Inflammatory macrophage treated with lipopolysaccharide for 1 hour (primary cell): ENCODE measurements at regions not wholly inside any gene's neighbourhood (a gene's known extent, or its start where the extent isn't known, plus 50 kb on each side); places are given as distances from the start of the nearest gene placed in this dataset.

Source experiments
- DNase-seq, 2 donors: peaks; one replicate each; pipeline ENCODE4 v3.0.0-alpha.2; 2020 to 2022

GRCh38 chr10:130847170-130847569 is 464.4 kb downstream of the TCERG1L start:
- DNase-seq = no peak

DNA sequence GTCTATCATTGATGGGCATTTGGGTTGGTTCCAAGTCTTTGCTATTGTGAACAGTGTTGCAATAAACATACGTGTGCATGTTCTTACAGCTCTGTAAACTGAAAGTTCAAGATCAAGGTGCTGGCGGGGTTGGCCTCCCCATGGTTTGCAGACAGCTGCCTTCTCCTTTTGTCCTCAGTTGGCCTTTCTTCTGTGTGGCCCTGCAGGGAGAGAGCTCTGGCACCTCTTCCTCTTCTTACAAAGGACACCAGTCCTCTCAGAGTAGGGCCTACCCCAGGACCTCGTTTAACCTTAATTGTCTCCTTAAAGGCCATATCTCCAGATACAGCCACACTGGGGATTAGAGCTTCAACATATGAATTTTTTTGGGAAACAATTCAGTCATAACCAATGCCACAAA is 462.7 kb downstream of the TCERG1L start:
- no peak for DNase-seq

DNA sequence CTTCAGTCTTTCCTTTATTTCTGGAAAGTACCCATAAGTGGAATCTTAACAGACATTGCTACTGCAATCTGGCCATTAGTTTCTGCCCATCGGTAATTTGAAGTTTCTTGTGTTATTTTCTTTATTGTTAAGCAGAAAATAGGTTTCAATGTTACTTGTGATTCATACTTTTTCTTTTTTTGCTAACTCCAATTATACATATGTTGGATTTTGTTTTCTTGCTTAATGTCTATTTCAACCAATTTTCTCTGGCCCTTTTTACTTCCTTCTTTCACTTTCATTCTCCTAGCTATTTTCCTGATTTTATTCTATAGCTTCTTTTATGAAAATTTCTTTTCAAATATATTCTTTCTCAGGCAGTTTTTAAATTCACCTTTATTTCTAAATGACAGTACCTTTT is 457.4 kb downstream of the TCERG1L start:
- no peak for DNase-seq

GRCh38 chr10:130857631-130858295 is 453.8 kb downstream of the TCERG1L start:
- no peak for DNase-seq

- DNase-seq = no peak
Observed at GRCh38 chr10:130858626-130859025, 452.9 kb downstream of the TCERG1L start.

DNA sequence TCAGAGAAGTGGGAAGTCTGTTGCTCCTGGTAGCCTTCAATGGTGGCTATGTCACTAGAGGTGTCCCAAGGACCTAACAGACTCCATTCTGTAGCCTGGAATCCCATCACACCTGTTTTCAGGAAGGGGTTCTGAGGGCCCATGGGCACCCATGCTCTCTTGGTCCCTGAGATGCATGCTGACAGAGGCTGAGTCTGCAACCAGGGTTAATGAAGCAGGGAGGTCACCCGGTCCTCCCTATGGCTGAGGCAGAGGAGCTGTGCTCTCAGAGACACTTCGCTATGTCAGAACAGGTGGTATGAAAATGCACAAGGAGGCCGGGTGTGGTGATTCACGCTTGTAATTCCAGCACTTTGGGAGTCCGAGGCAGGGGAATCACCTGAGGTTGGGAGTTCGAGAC is 452.1 kb downstream of the TCERG1L start:
- no peak for DNase-seq

DNA sequence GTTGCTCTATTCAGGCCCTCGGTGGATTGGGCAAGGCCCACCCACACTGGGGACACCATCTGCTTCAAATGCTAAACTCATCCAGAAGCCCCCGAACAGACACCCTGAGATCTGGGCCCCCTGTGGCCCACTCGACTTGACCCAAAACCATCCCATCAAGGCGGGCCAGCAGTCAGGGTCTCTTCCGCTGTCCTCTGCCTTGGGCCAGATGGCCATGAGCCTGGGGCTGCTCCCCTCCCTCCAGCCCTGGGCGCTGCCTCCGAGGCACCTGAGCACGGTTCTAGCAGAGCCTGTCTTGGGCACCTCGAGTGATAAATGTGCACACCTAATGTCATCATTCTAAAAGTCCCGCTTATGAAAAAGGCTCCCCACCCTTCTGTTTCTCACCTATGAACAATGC is 449.4 kb downstream of the TCERG1L start:
- DNase-seq = no peak

DNA sequence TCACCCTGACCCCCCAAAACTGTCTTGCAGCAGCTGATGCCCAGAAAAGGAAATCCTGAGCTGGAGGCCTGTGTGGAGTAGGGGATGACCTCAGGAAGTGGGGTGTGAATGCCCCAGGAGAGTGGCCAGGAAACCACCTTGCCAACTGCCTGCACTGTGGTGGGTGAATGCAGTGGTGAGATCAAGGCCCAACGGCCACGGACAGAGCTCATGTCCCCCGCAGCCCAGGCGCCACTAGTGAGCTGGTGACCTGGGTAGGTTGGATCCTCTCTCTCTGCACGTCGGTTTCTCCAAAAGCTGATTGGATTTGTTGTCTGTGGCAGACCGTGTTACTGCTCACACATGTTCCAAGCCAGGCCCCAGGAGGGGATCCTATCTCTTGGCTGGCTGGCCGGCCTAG is 448.9 kb downstream of the TCERG1L start:
- no peak for DNase-seq

DNA sequence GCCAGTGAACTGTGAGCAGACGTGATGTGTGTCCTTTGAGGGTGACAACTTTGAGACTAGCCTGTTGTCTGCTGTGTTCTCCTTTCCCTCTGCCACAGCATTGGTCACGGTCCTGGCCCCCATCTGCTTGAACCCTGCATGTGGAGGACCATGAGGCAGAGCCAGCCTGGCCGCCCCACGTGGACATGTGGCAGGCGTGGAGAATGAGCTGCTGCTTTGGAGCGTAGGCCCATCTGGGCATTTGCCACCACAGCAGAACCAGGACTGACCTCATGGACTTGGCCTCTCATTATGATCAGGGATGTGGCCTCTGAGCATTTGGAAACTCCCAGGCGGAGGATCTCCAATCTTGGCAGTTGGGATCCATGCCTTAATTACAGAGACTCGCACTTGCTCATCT is 448.5 kb downstream of the TCERG1L start:
- DNase-seq = no peak

DNA sequence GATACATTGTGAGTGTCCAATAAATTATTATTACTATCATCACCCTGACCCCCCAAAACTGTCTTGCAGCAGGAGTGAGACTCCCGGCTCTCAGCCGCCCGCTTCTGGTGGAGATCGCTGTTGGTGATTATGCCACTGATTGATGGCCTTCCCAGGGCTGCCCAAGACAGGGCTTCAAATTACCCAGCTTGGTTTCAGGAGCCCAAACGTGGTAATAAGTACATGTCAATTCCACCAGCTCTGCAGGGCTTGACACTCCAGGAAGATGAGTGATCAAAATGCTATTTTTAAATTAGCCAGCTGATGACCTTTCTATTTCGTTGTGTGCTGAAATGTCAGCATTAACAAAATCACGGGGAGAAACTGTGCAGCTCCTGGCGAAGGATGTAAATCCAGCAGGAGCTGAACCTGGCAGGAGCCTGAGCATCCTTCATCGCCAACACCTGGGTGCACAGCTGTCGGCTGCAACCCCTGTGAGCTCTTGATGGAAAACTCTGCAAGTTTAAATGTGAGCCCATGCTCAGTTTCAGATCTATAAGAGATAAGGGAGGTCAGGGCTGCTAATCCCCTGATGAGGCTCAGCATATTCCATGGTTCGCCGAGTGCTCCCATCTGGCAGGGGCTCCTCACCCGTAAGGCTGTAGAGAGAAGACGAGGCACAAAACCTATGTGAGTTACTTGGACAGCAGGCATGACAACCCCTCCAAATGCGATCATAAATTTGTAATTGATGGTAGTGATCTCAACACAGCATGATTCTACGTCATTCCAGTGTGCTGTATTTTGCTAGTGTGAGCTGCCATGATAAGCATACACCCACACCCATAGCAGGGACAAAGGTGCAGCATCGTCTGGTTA is 446.3 kb downstream of the TCERG1L start:
- DNase-seq = no peak

GRCh38 chr10:130866857-130867256 is 444.7 kb downstream of the TCERG1L start:
- no peak for DNase-seq

GRCh38 chr10:130867446-130868194 is 443.9 kb downstream of the TCERG1L start:
- DNase-seq = no peak

DNA sequence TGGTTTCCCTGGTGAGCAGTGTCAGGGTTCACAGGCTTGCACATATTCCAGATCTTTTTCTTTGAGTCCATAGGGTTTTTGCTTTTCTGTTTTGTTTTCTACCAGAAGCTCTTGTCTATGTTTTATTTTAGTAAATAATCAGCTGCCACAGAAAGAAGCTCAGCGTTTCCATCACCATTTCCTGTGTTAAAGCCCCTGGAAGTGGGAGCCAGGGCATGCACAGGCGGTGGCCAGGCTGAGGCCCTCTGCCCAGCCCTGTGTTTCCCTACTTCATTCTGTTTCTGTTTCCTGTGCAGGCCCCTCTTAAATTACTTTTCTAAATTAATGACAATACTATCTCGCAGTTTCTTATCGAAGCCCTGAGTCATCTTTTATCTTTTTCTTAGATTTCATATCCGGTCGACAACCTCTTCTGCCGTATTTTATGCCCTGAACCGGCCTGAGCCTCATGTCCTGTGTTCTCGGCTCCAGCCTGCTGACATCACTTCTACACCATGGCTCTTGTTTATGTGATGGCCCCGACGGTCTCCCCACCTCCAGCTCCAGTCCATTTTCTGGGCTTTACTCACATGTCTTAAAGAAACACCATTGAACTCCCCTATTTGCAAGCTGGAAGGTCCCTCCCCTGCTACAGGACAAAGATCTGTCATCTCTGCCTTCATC is 442.2 kb downstream of the TCERG1L start:
- DNase-seq = no peak

- no peak for DNase-seq
Observed at GRCh38 chr10:130871406-130871805, 440.1 kb downstream of the TCERG1L start.

DNA sequence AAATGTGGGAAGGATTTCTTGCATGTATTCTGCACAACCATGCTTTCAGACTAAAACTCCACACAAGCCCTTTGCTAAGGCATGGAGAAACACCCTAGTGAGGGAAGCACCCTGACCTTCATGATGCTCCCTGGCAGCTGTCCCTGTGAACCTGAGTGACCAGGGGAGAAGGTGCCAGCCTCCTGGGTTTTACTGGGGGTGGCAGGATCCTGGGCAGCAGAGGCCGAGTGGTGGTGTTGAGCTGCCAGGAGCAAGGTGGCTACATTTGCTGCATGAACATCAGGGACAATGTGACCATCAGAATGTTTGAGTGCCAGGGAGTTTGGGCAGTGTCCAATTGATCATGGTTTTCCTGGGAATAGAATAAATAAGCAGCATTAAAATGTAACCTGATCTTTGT is 437.9 kb downstream of the TCERG1L start:
- DNase-seq = no peak

DNA sequence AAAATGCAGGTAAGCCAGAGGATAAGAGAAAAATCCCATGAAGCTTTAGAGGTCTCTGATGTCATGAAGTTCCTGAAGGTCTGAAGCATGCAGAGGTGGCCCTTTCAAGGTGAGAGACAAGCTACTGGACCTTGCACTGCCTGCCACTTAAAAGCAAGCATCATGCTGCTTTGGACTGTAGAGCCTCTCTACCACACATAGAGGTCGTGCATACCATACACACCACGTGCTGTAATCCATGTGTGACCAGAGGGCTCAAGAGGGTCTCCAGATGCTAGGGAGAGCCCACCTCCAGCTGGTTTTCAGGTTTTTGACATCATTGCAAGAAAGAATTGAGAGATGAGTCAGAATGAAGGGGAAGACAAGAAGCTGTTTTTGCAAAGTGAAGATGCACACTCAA is 436.4 kb downstream of the TCERG1L start:
- DNase-seq = no peak

GRCh38 chr10:130875897-130876472 is 435.5 kb downstream of the TCERG1L start:
- no peak for DNase-seq

- DNase-seq = no peak
Observed at GRCh38 chr10:130877126-130877525, 434.4 kb downstream of the TCERG1L start.

- DNase-seq = no peak
Observed at GRCh38 chr10:130878131-130878530, 433.4 kb downstream of the TCERG1L start.

GRCh38 chr10:130882906-130883305 is 428.6 kb downstream of the TCERG1L start:
- DNase-seq = no peak

GRCh38 chr10:130884456-130884855 is 427.1 kb downstream of the TCERG1L start:
- DNase-seq = no peak

DNA sequence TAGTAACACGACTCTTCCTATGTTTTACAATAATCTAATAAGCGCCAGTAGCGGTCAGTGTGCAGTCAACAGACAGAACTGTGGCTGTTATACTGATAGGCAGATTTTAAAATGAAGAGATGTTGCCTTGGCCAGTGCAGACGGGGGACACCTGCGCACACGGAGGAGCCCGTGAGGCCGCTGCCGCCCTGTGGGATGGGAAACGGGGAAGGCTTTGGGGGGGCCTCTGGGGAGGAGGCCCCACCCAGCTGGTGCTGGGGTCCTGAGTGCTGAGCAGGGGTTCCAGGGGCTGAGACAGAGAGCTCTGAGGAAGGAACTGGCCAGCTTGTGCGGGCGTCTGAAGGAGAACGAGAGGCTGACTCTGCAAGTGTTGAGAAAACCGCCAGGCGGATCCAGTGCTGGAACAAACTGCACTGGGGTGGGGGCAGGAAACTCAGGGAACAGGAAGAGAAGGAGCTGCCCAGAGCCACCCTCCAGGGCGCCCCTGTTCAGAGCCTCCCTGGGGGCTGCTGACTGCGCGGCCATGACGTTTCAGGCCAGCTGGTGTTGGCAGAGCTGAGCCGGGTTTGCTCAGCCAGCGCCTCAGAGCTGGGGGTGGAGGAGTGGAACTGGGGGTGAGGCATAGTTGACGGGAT is 426.4 kb downstream of the TCERG1L start:
- no peak for DNase-seq
